ENCODE measurements at regions not wholly inside any gene's neighbourhood (a gene's known extent, or its start where the extent isn't known, plus 50 kb on each side); places are given as distances from the start of the nearest gene placed in this dataset.
"Not testable (repeated sequence)": the region's sequence is repeated elsewhere in the genome, so short reads cannot be mapped to it uniquely, and the experiment has no call there.

- no peak for DNase-seq (ENCODE audit: low read depth)
Measured at GRCh38 chr2:105536175-105536574, 137.3 kb upstream of the FHL2 start.

GRCh38 chr2:105529258-105529657 is 130.4 kb upstream of the FHL2 start:
- DNase-seq (ENCODE audit: low read depth) = not testable (repeated sequence)

GRCh38 chr2:105526000-105526925 is 127.4 kb upstream of the FHL2 start:
- DNase-seq (ENCODE audit: low read depth) = no peak

- DNase-seq (ENCODE audit: low read depth) = no peak
Measured at GRCh38 chr2:105525201-105525600, 126.3 kb upstream of the FHL2 start.

GRCh38 chr2:105522645-105523044 is 123.8 kb upstream of the FHL2 start:
- DNase-seq (ENCODE audit: low read depth) = no peak

- DNase-seq (ENCODE audit: low read depth) = no peak
Measured at GRCh38 chr2:105521616-105522015, 122.8 kb upstream of the FHL2 start.

- no peak for DNase-seq (ENCODE audit: low read depth)
Measured at GRCh38 chr2:105521176-105521575, 122.3 kb upstream of the FHL2 start.

GRCh38 chr2:105519516-105519915 is 120.7 kb upstream of the FHL2 start:
- no peak for DNase-seq (ENCODE audit: low read depth)

- DNase-seq (ENCODE audit: low read depth) = no peak
Measured at GRCh38 chr2:105518897-105519296, 120.0 kb upstream of the FHL2 start.

GRCh38 chr2:105517814-105518705 is 119.2 kb upstream of the FHL2 start:
- DNase-seq (ENCODE audit: low read depth) = no peak

- DNase-seq (ENCODE audit: low read depth) = no peak
Measured at GRCh38 chr2:105515581-105516415, 116.9 kb upstream of the FHL2 start.

- DNase-seq (ENCODE audit: low read depth) = no peak
Measured at GRCh38 chr2:105514576-105514975, 115.7 kb upstream of the FHL2 start.

- no peak for DNase-seq (ENCODE audit: low read depth)
Measured at GRCh38 chr2:105510761-105511528, 112.1 kb upstream of the FHL2 start.

- DNase-seq (ENCODE audit: low read depth) = no peak
Measured at GRCh38 chr2:105509269-105510086, 110.6 kb upstream of the FHL2 start.

GRCh38 chr2:105506860-105507259 is 108.0 kb upstream of the FHL2 start:
- not testable (repeated sequence) for DNase-seq (ENCODE audit: low read depth)

GRCh38 chr2:105504459-105504858 is 105.6 kb upstream of the FHL2 start:
- DNase-seq (ENCODE audit: low read depth) = no peak

GRCh38 chr2:105502625-105503334 is 103.9 kb upstream of the FHL2 start:
- no peak for DNase-seq (ENCODE audit: low read depth)

GRCh38 chr2:105498281-105498846 is 99.5 kb upstream of the FHL2 start:
- DNase-seq (ENCODE audit: low read depth) = no peak

GRCh38 chr2:105497094-105497493 is 98.2 kb upstream of the FHL2 start:
- no peak for DNase-seq (ENCODE audit: low read depth)
